Activated CD4-positive, alpha-beta T cell treated with anti-CD3 and anti-CD28 coated beads, Interleukin-10, Interleukin-2, amounts not matched to agents 100 ng/mL and 50 ng/mL, durations not matched to agents 16 hours and 8 hours (primary cell): ENCODE measurements at regions not wholly inside any gene's neighbourhood (a gene's known extent, or its start where the extent isn't known, plus 50 kb on each side); places are given as distances from the start of the nearest gene placed in this dataset.
"Not testable (repeated sequence)": the region's sequence is repeated elsewhere in the genome, so short reads cannot be mapped to it uniquely, and the experiment has no call there.

Source experiments
- DNase-seq: peaks from one replicate; pipeline ENCODE4 v3.0.0-alpha.2; 2020

DNA sequence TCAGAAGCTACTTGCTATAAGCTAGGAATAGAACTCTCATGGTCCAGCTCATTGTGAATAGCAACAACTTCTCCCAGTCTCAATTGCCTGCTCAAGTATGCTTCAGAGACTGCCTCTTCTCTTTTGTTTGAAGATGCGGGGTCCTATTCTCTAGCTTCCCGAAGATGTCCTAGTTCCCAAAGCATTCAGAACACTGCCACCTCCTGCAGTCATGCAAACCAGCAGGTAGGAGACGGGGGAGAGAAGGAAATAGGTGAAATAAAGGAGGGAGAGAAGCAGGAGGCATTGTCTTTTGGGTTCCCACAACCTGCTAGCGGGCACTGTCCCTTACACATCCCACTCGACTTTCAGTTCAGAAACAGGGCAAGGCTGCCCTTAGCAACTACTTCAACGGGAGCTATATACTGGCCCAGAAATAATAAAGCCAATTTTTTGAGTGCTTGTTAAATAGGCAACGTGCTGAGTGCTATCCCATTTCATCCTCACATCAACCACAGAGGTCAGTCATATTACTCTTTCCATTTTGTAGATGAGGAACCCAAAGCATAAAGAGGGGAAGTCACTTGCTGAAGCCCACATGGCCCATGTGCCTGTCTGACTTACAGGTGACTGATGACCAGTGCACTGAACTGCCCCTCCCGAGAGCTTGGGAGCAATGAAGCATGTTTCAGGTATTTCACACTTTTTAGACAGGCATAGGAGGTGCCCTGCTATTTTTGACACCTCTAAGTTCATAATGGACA is 61.9 kb upstream of the ATXN1 start:
- no peak for DNase-seq

DNA sequence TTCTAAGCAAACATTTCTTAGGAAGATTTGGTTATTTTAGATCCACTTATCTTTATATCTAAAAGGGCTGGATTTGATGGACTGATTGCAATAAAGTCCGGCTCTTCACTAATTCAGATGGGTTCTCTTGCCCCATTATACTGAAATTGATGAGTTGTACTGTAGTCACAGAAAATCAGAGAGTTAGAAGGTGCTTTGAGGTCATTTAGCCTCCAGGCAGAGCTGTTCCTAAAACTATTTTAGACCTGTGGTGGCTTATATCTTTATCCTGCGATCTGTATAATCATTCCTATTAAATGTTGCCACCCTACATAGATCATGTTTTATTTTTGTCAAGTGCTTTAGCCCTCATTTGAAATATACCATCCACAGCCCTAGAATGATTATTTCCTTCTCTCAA is 61.3 kb upstream of the ATXN1 start:
- DNase-seq, result no peak

DNA sequence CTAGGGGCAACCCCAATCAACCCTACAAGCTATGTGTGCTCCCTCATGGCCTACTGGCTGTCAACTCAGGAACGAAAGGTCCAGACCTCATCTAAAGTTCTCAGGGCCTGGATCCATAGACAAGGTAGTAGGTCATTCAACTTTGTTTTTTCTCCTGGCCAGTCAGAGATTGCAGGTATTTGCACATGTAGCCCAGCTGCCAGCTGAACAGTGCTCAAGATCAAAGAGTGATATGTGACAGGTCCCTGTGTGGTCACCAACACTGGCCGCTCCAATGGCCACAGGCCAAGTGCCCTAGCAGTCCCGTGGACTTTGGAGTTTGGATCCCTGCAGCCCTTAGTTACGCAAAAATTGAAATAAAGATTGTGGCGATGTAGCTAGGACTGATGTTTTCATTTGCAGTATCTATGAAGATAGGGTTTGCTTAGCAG is 60.6 kb upstream of the ATXN1 start:
- DNase-seq, result no peak

- not testable (repeated sequence) for DNase-seq
These were observed 59.0 kb upstream of the ATXN1 start for GRCh38 chr6:16820262-16820661.

GRCh38 chr6:16819752-16820151 is 58.5 kb upstream of the ATXN1 start:
- no peak for DNase-seq

- DNase-seq, result no peak
These were observed 57.8 kb upstream of the ATXN1 start for GRCh38 chr6:16818992-16819626.

DNA sequence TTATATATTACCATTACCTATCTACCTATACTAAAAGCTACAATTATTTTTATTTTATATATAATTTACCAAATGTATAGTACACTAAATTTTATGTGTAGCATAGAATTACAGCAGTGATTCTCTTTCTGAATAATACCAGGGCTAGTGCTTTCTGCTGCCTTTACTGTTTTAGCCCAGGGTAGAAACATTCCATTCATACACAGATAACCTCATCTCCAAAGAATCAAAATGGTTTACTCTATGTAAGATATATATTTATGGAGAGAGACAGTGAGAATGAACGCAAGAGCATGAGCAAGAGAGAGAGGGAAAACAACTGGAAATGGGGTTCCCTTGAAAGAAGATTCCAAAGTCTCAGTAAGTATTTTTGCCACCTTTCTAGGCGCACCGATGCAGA is 56.3 kb upstream of the ATXN1 start:
- no peak for DNase-seq

DNA sequence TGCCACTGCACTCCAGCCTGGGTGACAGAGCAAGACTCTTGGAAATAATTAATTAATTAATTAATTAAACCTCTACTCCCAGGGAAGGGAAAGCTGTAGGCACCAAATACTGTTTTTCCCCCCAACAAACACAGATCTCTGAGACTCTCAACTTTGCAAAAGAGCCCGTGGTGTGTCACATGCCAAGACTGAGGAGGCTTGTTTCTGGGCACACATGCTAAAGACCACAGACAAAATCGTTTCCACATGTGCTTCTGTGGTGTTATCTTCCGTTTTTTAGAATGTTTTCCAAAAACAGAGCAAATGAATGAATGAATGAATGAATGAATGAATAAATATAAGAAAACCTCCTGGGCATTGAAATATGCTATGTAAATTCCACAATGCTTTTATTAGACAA is 55.6 kb upstream of the ATXN1 start:
- DNase-seq, result no peak

DNA sequence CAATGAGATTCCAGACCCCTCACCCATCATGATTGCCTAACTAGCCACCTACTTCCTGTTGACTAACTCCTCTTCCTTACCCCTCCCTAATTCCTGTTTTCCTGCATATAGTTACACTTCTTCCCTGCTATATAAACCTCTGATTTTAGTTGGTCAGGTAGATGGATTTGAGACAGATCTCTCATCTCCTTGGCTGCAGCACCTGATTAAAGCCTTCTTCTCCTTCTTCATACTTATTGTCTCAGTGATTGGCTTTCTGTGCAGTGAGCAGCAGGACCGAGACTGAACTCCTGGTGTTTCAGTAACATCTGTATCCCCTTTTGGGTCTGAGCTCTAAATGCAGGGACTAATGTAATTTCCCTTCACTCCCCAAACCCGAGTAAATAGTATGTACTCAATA is 51.7 kb upstream of the ATXN1 start:
- DNase-seq, result no peak

GRCh38 chr6:16811277-16811979 is 50.2 kb upstream of the ATXN1 start:
- no peak for DNase-seq
